HepG2 (cell line): ENCODE measurements at regions not wholly inside any gene's neighbourhood (a gene's known extent, or its start where the extent isn't known, plus 50 kb on each side); places are given as distances from the start of the nearest gene placed in this dataset.

Experiments
- CHD4 ChIP-seq: fragments of 200-600 bp; sonication (generic); IDR thresholded peaks from 2 replicates; pipeline ENCODE4 v1.7.0; 2017; ENCODE audit warnings: mild to moderate bottlenecking, low read length, borderline replicate concordance
- CTCF ChIP-seq: sonication (generic); formaldehyde crosslinking; IDR thresholded peaks from 2 replicates; pipeline ENCODE4 v1.5.0; 2020; ENCODE audit warnings: mild to moderate bottlenecking, missing genetic modification reagents, moderate library complexity
- GATAD1 ChIP-seq: IDR thresholded peaks from 2 replicates; pipeline ENCODE4 v1.6.1; 2016; ENCODE audit warnings: missing genetic modification reagents, missing compliant biosample characterization
- HNF1B ChIP-seq: sonication (generic); formaldehyde crosslinking; IDR thresholded peaks from 2 replicates; pipeline ENCODE4 v1.5.1; 2020; ENCODE audit warnings: mild to moderate bottlenecking, moderate library complexity, missing genetic modification reagents
- KMT2A ChIP-seq: sonication (generic); formaldehyde crosslinking; IDR thresholded peaks from 2 replicates; pipeline ENCODE4 v1.4.0; 2020; ENCODE audit warnings: missing genetic modification reagents
- PRMT3 ChIP-seq: sonication (generic); formaldehyde crosslinking; IDR thresholded peaks from 2 replicates; pipeline ENCODE4 v1.8.1; 2022; ENCODE audit warnings: low read depth, mild to moderate bottlenecking, moderate library complexity, missing genetic modification reagents, borderline replicate concordance
- PTBP1 ChIP-seq: fragments of 200-400 bp; formaldehyde crosslinking; IDR thresholded peaks from 2 replicates; pipeline ENCODE4 v1.6.1; 2018; ENCODE audit warnings: low read length, low read depth; ENCODE audit not compliant: poor library complexity, severe bottlenecking
- RBFOX2 ChIP-seq: fragments of 200-400 bp; formaldehyde crosslinking; IDR thresholded peaks from 2 replicates; pipeline ENCODE4 v1.6.1; 2017; ENCODE audit warnings: low read depth, mild to moderate bottlenecking, low read length
- RXRB ChIP-seq: IDR thresholded peaks from 2 replicates; pipeline ENCODE4 v1.6.1; 2016; ENCODE audit warnings: borderline replicate concordance, missing genetic modification reagents, missing compliant biosample characterization
- SSRP1 ChIP-seq: IDR thresholded peaks from 2 replicates; pipeline ENCODE4 v1.6.1; 2016; ENCODE audit warnings: control low read depth
- TCF7 ChIP-seq: sonication (generic); IDR thresholded peaks from 2 replicates; pipeline ENCODE4 v1.6.1; 2016; ENCODE audit warnings: antibody characterized with exemption, low read depth
- TRIM22 ChIP-seq: fragments of 450-650 bp; IDR thresholded peaks from 2 replicates; pipeline ENCODE4 v1.6.1; 2017
- ZBTB37 ChIP-seq: sonication (generic); formaldehyde crosslinking; IDR thresholded peaks from 2 replicates; pipeline ENCODE4 v1.4.0; 2020; ENCODE audit warnings: mild to moderate bottlenecking, missing genetic modification reagents
- ZNF333 ChIP-seq: sonication (generic); formaldehyde crosslinking; IDR thresholded peaks from 2 replicates; pipeline ENCODE4 v1.4.0; 2020; ENCODE audit warnings: mild to moderate bottlenecking, missing genetic modification reagents, borderline replicate concordance
- ZNF430 ChIP-seq: sonication (generic); formaldehyde crosslinking; IDR thresholded peaks from 2 replicates; pipeline ENCODE4 v1.9.0; 2021; ENCODE audit warnings: mild to moderate bottlenecking, missing genetic modification reagents
- ZNF501 ChIP-seq: sonication (generic); formaldehyde crosslinking; IDR thresholded peaks from 2 replicates; pipeline ENCODE4 v1.5.1; 2020; ENCODE audit warnings: mild to moderate bottlenecking, moderate library complexity, missing genetic modification reagents
- ZNF543 ChIP-seq: sonication (generic); formaldehyde crosslinking; IDR thresholded peaks from 2 replicates; pipeline ENCODE4 v1.4.0; 2020; ENCODE audit warnings: mild to moderate bottlenecking, missing genetic modification reagents
- ZNF564 ChIP-seq: sonication (generic); formaldehyde crosslinking; IDR thresholded peaks from 2 replicates; pipeline ENCODE4 v1.8.1; 2023; ENCODE audit warnings: mild to moderate bottlenecking, missing genetic modification reagents
- ZNF788 ChIP-seq: sonication (generic); formaldehyde crosslinking; IDR thresholded peaks from 2 replicates; pipeline ENCODE4 v1.5.0; 2020; ENCODE audit warnings: mild to moderate bottlenecking, missing genetic modification reagents, borderline replicate concordance
- TF ChIP-seq, protein P1 (sequence below): sonication (generic); formaldehyde crosslinking; IDR thresholded peaks from 2 replicates; pipeline ENCODE4 v1.4.0; 2020; ENCODE audit warnings: missing genetic modification reagents
- TF ChIP-seq, protein P2 (sequence below): sonication (generic); formaldehyde crosslinking; IDR thresholded peaks from 2 replicates; pipeline ENCODE4 v1.5.0; 2020; ENCODE audit warnings: missing genetic modification reagents, mild to moderate bottlenecking, borderline replicate concordance
- TF ChIP-seq, protein P3 (sequence below): sonication (generic); formaldehyde crosslinking; IDR thresholded peaks from 2 replicates; pipeline ENCODE4 v1.8.0; 2022; ENCODE audit warnings: mild to moderate bottlenecking, missing genetic modification reagents

- TF ChIP-seq PRMT3 (no peak), ZNF543 (no peak), CHD4 (no peak), KMT2A (CRISPR knock-in tag) (no peak), SSRP1 (CRISPR knock-in tag) (no peak), ZNF430 (CRISPR knock-in tag) (no peak), HNF1B (CRISPR knock-in tag) (0 out of 2 replicates have a peak, but pooled peaks have one; percentile 11), TRIM22 (no peak), RXRB (CRISPR knock-in tag) (no peak), TCF7 (no peak), ZBTB37 (0 out of 2 replicates have a peak, but pooled peaks have one; percentile 5), ZNF333 (no peak), PTBP1 (no peak), ZNF788 (peak; percentile 44; the same call in 1 of the 2 replicates), GATAD1 (CRISPR knock-in tag) (no peak), ZNF564 (CRISPR knock-in tag) (no peak), ZNF501 (CRISPR knock-in tag) (0 out of 2 replicates have a peak, but pooled peaks have one; percentile 1), CTCF (CRISPR knock-in tag) (no peak), RBFOX2 (no peak)
- TF ChIP-seq, protein P1, sequence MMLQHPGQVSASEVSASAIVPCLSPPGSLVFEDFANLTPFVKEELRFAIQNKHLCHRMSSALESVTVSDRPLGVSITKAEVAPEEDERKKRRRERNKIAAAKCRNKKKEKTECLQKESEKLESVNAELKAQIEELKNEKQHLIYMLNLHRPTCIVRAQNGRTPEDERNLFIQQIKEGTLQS (CRISPR knock-in tag), result no peak
- TF ChIP-seq, protein P2, sequence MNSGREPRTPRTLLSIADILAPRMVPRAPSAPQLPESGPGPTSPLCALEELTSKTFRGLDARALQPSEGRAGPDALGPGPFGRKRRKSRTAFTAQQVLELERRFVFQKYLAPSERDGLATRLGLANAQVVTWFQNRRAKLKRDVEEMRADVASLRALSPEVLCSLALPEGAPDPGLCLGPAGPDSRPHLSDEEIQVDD (CRISPR knock-in tag), result no peak
- TF ChIP-seq, protein P3, sequence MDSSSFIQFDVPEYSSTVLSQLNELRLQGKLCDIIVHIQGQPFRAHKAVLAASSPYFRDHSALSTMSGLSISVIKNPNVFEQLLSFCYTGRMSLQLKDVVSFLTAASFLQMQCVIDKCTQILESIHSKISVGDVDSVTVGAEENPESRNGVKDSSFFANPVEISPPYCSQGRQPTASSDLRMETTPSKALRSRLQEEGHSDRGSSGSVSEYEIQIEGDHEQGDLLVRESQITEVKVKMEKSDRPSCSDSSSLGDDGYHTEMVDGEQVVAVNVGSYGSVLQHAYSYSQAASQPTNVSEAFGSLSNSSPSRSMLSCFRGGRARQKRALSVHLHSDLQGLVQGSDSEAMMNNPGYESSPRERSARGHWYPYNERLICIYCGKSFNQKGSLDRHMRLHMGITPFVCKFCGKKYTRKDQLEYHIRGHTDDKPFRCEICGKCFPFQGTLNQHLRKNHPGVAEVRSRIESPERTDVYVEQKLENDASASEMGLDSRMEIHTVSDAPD (CRISPR knock-in tag), result no peak
Measured at GRCh38 chr5:139745132-139745799, 50.3 kb upstream of the PSD2 start (continued).
